GM10266 (cell line): ENCODE measurements at regions not wholly inside any gene's neighbourhood (a gene's known extent, or its start where the extent isn't known, plus 50 kb on each side); places are given as distances from the start of the nearest gene placed in this dataset.

ENCODE experiments used
- DNase-seq: peaks from one replicate; pipeline ENCODE4 v3.0.0; 2012; ENCODE audit errors: extremely low spot score
- CTCF ChIP-seq: IDR thresholded peaks from 2 replicates; pipeline ENCODE4 v1.5.1; 2012; ENCODE audit warnings: mild to moderate bottlenecking, low read depth; ENCODE audit not compliant: control insufficient read depth, insufficient read depth; ENCODE audit errors: missing control alignments

GRCh38 chr2:12105180-12105579 is 358.7 kb downstream of the LPIN1 start:
- no peak for DNase-seq
- no peak for TF ChIP-seq CTCF

- TF ChIP-seq CTCF: no peak
- DNase-seq: no peak
Observed at GRCh38 chr2:12106440-12107080, 360.1 kb downstream of the LPIN1 start.

GRCh38 chr2:12107321-12107720 is 360.9 kb downstream of the LPIN1 start:
- TF ChIP-seq CTCF: no peak
- DNase-seq: no peak

- DNase-seq: no peak
- no peak for TF ChIP-seq CTCF
Observed at GRCh38 chr2:12107939-12108338, 361.5 kb downstream of the LPIN1 start.

- no peak for TF ChIP-seq CTCF
- no peak for DNase-seq
Observed at GRCh38 chr2:12109363-12110017, 363.1 kb downstream of the LPIN1 start.

GRCh38 chr2:12110074-12110473 is 363.6 kb downstream of the LPIN1 start:
- TF ChIP-seq CTCF: no peak
- DNase-seq: no peak

- DNase-seq: no peak
- TF ChIP-seq CTCF: no peak
Observed at GRCh38 chr2:12110481-12110880, 364.0 kb downstream of the LPIN1 start.
